Heart left ventricle (tissue), 13 donors: ENCODE measurements at regions not wholly inside any gene's neighbourhood (a gene's known extent, or its start where the extent isn't known, plus 50 kb on each side); places are given as distances from the start of the nearest gene placed in this dataset.

Source experiments
- POLR2A ChIP-seq, 2 donors: fragments of 450-650 bp; IDR thresholded peaks; one replicate each; pipeline ENCODE4 v1.6.1; 2017; ENCODE audit warnings: antibody characterized with exemption in 2 of 2, mild to moderate bottlenecking in 2 of 2, moderate library complexity in 2 of 2
- TF ChIP-seq, protein P1 (sequence below), 12 donors: fragments of 200-600 bp; sonication (generic) in 4 of 12; IDR thresholded peaks; one replicate each; pipeline versions ENCODE4 v1.5.0 to v1.8.0; 2018 to 2022; ENCODE audit warnings: antibody characterized with exemption in 12 of 12, mild to moderate bottlenecking in 5 of 12
- donor health status: ischemic (EF 13 %, LVEDD 7.1; RV severe dilation, severe dysfunction).
- donor health status: DM: no; HTN: yes; CAD: no.
- donor health status: DM: no; HTN: no; CAD: no.
- donor health status: ischemic (EF 25% LVEDD 6.9; RV normal size, moderate dysfunction).
- donor health status: ischemic (EF 25% LVEDD 5.7; RV mildly dilated, moderate dysfunction).
- donor health status: ischemic (EF 35%, LVEDD 5.7; RV mildly dilated, moderate dysfunction).
- donor health status: nonischemic (EF 11% LVEDD 7.7; RV severe dilation, severe dysfunction).
- donor health status: DM: yes; HTN: yes; CAD: no.
- donor health status: PGD.
- donor health status: ischemic (EF 29% LVEDD 5.4; RV normal size, mild dysfunction).
- donor health status: nonischemic (EF 23%, LVEDD 6.1; RV moderate dilation, normal function).

GRCh38 chr10:21441625-21442024, 83.9 kb downstream of the SKIDA1 start:
- no peak for TF ChIP-seq POLR2A (IDR thresholded peaks at IDR 0.05)
- TF ChIP-seq, protein P1, sequence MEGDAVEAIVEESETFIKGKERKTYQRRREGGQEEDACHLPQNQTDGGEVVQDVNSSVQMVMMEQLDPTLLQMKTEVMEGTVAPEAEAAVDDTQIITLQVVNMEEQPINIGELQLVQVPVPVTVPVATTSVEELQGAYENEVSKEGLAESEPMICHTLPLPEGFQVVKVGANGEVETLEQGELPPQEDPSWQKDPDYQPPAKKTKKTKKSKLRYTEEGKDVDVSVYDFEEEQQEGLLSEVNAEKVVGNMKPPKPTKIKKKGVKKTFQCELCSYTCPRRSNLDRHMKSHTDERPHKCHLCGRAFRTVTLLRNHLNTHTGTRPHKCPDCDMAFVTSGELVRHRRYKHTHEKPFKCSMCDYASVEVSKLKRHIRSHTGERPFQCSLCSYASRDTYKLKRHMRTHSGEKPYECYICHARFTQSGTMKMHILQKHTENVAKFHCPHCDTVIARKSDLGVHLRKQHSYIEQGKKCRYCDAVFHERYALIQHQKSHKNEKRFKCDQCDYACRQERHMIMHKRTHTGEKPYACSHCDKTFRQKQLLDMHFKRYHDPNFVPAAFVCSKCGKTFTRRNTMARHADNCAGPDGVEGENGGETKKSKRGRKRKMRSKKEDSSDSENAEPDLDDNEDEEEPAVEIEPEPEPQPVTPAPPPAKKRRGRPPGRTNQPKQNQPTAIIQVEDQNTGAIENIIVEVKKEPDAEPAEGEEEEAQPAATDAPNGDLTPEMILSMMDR (IDR thresholded peaks at IDR 0.05): no peak
